ENCODE measurements at regions not wholly inside any gene's neighbourhood (a gene's known extent, or its start where the extent isn't known, plus 50 kb on each side); places are given as distances from the start of the nearest gene placed in this dataset.

DNA sequence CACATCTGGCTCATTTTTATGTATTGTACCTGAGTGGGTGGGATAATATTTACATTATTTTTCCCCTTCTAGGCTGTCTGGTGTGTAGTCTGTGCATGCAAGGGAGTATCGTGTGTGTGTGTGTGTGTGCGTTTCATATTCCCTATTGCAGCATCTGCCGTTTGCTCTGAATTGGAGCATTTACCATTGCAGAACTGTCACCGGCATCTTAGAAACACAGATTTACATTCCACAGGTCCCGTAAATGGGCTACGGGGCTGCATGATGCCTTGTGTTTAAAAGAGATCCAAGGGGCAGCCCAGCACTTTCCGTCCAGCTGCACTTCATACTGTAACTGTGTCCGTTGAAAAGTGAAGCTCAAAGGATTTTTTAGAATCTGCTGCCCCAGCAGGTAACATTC, 167.1 kb upstream of the KIAA1217 start:
- FAIRE-seq, result no peak

DNA sequence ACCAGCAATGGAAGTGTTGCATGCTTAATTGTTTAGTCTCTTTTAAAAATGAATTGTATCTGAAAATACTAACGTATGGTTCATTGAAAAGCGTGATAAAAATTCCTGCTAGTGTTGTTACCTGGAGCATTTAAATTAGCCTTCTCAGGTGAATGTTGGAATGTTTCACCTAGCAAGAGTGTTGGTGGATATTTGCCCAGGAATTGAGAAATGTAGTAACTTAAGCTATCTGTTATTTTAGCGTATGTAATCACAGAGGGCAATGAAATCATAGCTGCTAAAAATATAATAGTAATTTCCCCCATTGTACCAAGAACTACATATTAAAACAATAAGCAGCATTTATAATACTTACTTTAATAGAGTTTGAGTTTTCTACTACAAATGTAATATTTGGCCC, 166.1 kb upstream of the KIAA1217 start:
- no peak for FAIRE-seq

DNA sequence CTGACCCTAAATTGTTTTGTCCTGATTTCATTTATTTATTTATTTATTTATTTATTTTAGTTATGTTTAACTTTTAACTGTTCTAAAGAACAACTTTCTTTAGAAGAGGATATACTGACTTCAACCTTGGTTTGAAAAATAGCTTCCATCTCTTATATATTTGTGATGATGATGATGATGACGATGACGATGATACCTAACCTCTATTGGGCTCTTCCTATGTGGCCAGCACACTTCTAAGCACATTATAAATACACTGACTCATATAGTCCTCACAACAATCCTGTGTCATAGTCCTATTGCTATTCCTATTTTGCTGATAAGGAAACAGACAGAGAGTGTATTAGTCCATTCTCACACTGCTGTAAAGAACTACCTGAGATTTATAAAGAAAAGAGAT, 162.9 kb upstream of the KIAA1217 start:
- FAIRE-seq, result no peak

DNA sequence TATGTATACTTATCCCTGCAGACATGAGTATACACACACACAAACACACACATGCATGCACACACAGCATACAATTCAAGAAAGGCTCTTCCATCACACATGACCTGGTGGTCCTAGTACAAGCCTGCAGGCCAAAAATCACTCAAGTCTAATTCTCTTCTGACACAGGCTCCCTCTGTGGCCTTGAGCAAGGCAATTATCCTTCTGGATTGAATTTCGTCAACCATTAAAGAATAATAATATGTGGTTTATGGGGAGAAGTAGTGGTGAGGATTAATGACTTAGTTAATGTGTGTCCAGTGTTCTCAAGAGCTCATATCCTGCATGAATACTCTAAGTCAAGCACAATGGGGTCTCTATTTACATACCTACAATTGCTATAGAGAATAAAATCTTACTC, 161.8 kb upstream of the KIAA1217 start:
- FAIRE-seq, result no peak

DNA sequence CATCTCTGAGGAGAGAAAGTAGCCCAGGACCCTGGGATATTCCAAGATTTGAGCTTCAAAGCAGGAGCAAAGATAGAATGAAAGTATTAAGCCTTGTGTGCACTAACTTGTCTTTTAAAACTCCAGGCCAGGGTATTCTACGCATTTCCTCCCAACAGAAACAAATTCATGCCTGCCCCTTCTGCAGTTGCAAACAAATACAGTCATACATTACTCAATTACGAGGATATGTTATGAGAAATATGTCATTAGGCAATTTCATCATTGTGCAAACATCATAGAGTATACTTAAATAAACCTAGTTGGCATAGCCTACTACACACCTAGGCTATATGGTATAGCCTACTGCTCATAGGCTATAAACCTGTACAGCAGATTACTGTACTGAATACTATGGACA, 154.5 kb upstream of the KIAA1217 start:
- no peak for FAIRE-seq

DNA sequence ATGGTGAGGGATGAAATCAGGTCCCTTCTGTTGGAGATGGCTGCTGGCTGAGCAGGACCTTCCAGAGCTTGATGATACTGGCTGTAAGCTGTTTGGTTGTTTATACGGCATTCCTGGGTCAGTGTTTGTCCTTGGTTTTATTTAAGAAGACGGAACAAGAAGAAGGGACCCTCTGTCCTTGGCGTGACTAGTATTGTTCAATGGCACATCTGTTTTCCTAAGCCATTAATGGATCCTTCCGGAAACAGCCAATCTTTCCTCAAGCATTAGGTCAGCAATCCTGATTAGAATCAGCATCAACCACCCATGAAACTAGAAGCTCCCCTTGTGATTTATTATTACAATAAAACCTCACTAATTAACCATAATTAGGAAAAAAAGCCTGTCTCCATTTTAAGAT, 128.7 kb upstream of the KIAA1217 start:
- FAIRE-seq, result no peak

DNA sequence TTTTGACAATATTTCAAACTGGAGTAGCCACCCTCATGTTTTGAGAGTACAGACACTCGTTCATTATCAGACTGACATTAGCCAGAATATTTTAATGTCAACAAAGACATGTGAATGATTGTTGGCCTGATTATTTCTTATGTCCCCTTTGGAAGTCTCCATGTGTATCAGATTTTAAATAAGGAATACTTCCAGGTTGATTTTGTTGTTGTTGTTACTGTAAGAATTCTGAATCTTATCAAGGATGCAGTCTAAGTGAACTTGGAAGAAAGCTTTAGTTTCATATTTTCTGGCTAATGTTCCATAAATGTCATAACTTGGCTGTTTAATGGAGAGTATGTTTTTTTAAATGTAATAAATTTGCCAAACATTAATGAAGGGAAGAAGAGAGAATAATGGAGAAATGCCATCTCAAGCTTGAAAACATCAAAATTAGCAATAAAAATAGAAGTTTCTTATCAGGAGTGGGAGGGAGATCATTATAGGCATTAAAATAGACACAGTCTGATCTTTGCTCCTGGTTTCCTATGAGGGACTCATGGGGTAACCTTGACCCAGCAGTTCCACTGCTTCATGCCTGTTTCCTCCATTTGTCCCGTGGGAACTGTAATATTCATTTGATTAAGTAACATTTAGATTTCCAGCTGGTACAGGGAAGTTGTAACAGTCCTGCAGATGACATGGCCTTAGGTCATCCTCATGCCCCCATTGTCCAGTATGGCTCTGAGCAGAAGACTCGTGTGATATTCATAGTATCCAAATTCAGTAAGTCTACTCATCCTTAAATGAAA, 122.4 kb upstream of the KIAA1217 start:
- no peak for FAIRE-seq

DNA sequence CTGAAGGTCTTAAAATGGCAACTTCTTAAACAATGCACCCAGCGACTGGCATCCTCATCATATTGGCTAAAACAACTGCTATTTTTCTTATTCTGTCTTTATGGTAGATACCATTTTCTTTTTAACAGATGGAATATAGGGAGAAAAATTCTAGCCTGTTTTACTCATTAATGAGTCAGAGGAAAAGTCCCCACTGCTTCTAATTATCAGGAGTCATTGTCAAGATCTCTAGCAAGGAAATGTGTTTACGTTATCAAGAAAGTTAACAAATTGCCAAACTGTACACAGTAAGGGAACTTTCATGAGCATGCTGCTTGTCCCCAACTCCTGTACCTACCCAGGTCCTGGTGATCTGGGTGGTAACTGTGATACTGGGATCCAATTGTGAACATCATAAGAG, 117.7 kb upstream of the KIAA1217 start:
- FAIRE-seq, result no peak

DNA sequence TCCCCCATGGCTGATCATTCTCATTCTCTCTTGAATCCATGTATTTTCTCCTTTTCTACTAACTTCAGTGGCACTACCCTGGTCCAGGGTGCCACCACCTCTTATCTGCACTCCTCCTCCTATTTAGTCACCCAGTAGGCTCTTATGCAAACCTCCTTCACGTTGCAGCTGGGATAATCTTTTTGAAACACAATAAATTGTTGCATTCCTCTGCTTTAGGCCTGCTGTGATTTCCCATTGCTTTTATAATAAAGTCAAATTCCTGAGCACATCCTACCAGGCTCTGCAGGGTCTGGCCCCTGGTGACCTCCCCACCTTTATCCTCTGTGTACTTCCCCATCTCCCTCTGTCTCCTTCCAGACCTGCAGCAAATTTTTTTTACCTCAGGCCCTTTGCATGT, 112.7 kb upstream of the KIAA1217 start:
- no peak for FAIRE-seq

DNA sequence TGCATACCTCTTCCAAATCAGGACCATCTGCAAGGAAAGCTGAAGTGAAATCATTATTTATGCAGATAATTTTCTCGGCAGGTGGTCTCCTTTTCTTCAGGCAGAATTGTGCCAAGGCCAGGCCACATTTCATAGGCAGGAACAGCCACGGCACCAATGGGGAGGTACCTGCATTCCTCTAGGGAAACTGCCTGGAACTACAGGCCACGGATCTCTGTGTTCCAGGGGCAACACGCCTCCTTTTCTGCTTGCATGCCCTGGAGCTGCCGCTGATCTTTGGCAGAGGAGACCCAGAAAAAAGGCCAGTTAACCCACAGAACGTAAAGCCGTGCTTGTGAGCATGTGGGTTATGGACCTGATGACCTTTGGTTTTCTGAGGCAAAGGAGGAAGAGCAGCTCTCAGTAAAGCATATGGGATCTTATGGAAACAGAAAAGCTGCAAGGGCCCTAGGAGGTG, 111.2 kb upstream of the KIAA1217 start:
- no peak for FAIRE-seq

DNA sequence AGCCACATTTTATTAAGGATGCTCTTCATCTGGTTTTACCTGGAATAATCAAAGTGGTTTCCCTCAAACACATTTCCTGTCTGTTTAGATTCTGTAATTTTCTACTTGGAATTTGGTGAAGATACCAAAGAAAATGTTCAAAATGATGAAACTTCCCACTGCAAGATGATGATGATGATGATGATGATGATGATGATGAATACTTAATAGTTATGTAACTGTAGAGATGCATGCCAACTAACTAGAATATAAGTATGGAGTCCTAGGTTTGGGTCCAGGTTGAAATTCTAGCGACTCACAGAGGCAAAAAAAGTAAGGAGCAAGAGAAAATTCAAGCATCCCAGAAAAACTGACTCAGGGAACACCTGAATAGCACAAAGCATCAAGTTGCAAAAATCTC, 104.0 kb upstream of the KIAA1217 start:
- no peak for FAIRE-seq

DNA sequence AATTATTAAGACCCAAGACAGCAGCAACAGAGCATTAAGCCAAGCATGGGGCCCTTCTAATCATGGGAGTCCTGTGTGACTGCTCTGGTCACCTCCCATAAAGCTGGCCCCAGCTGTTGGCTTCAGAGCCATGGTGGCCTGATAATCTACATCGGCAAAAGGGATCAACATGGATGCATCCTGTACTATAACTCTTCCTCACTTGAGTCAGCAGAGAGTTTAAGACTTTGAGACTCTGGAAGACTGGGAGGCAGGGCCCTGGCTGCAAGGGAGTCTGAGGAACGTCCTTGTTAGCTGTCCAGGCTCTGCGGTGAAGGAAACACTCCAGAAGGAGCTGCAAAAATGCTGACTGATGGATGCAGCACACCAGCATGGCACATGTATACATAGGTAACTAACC, 95.0 kb upstream of the KIAA1217 start:
- FAIRE-seq, result no peak

DNA sequence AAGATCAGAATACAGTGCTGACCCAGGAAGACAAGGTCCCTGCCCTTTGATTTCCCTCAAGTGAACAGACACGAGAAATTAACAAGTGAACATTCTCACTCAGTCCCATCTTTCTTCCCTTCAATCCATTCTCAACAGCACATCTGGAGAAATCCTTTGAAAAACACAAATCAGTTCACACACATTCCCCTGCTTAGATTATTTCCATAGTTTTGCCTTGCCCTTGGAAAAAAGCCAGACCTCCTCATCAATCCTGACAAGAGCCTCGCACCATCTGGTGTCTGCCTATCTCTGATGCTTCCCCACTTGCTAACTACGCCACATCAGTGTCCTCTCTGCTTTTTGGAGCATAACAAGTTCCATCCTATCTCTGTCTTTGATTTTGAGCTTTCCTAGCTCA, 94.4 kb upstream of the KIAA1217 start:
- no peak for FAIRE-seq

DNA sequence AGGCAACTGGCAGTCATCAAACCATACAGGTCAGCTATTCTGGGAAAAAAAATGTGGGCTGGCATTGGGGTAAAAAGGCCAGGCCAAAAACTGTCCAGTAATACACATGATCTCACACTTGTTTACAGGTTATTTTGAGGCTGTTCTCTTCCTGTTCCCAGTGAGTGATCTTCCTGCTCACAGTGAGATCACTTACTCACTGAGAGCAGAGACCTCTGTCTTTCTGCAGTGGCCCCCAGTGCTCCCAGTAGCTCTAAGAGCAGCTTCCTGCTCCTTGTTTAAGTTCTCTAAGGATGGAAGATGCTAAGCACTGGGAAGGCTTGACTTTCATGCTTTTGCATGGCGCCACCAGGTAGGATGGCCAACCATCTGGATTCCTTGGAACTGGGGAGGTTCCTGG, 93.5 kb upstream of the KIAA1217 start:
- no peak for FAIRE-seq

DNA sequence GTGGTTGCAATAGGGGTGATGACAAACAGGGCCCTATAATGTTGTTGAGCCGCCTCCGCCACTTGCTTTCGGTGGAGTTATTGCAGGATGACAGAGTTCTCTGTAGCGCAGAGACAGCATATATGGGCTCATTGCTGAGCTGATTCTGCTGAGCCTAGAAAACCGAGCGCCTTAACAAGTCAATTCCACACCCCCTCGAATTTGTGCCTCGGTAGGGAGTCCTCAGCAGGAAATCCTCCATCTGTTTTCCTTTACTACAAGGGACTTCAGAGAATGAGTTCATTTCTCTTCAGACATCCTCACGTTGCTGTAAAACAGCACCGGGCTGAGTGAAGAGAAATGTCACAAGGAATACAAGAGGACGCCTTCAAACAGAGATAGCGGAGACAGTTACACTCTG, 90.7 kb upstream of the KIAA1217 start:
- no peak for FAIRE-seq

DNA sequence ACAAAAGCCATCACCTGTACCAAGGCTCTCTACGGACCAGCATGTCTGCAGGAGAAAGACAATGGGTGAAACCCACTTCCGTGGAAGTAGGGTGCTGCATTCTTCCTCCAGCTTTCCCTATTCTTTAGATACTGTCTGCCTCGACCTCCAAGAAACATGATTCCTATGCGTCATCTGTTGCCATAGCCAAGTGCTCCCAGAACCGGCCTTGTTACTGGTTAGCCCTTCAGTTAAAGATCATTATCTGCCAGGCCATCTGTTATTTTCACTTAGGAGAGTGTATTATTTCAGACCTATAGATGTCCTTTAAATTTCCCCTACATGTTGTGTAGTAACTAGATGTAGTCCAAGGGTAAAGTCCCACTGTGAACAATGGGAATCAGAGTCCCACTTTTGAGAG, 89.0 kb upstream of the KIAA1217 start:
- FAIRE-seq, result no peak

DNA sequence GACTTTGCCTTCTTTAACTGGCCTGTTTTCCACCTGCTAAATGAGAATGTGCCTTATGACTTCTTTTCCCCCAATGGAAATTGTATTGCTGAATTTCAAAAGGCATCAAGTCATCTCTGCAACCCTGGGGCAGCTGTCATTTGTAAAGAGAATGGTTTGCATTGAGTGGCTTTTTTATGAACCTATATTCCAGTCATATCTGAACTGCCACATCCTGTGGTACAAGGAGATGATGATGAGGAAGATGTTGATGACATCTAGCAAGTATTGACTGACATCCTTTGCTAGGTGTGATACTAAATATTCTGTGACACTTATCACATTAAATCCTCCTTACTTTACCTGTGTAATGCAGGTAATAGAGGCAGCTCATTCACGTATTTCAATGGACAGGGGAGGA, 88.3 kb upstream of the KIAA1217 start:
- FAIRE-seq, result no peak

DNA sequence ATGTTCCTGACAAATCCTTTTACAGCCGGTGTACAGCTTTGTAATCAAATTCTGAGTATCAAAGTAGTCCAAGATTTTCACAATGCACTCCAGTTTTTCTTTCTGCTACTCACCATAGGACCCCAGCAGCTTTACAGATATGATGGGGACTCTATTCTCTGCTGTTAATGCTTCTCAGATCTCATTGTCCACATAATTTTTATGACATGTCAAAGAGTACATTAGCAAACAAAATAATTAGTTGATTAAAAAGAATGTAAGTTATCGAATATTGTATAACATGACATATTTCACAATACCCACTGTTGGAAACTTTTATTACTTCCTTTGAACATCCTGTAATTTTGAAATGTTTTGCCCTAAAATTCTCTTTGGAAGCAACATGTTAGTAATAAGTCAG, 81.4 kb upstream of the KIAA1217 start:
- no peak for FAIRE-seq

DNA sequence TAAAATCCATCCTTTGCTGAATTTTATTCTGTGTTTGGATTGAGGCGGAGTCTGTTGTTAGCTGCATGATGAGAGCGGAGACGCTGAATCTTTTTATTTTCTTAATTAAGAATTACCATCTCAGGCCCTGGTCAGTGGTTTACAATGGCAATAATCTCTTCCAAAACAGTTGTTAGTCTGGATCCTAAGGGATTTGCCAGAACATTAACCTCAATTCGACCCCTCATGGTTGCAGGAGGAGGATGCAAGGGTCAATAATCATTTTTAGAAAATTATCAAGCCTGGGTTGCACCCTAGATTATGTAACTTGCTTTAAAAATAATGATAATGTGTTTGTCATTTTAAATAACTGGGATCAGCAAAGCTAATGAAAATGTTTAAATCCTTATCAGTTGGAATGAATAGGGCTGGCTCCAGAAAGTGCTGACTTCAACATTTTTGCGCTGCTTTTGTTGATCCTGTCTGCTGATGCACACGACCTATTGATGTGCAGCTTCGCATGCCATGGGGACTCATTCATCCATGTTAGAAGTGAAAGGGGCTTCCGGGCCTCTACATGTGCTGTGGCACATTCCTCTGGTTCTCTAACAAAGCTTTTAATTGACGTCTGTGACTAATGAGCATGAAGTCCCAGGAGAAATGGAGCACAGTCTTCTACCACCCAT, 80.7 kb upstream of the KIAA1217 start:
- peak; percentile 60 for FAIRE-seq

DNA sequence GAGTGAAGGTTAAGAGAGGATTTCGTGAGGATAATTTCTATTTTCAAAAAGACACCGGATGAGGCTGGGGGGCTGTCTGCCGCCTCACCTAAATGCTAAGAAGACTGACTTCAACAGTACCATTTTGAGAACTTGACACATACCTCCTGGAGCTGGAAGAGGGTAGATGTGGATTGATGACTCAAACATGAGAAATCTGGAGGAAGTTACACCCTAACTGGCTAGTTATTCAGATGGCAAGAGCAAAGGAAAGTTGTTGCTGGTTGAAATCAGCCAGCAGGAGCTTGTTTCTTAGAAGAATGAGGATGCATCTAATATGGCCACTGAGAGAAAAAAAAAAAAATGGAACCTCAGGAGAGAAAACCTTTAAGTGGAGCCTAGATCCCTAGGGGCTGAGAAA, 76.2 kb upstream of the KIAA1217 start:
- FAIRE-seq, result no peak

DNA sequence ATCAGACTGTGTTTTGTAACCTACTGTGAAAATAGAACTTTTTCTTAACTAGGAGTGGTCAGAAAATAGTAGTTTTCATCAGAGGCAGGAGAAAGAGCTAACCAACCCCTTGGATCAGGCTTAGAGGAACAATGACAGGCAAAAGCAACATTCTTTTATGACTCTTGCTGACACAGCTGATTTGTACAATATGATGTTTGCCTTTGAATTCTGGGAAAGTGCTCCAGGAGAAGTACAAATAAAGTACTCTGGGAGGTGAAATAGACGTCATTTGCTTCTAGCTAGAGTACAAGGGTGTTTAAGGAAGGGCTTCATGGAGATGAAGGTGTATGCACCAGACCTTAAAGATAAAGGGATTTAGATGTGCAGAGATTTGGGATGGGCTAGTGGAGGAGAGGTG, 75.1 kb upstream of the KIAA1217 start:
- no peak for FAIRE-seq

DNA sequence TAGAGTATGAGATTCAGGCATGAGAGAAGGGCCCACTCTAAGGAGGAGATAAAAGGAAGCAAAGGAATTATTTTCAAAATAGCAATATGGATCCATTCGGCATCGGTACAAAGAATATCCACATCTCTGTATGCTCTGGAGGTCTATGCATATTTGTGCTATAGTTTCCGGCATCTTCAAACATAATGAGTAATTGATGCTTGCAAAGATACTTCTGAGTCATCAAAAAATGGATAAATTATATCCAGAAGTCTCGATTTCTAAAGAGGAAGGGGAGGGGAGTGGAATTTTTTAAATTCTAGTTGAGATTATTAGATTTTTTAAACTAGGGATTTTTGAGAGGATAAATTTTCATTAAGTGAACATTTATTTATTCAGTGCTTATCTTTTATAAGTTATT, 72.9 kb upstream of the KIAA1217 start:
- FAIRE-seq, result no peak

DNA sequence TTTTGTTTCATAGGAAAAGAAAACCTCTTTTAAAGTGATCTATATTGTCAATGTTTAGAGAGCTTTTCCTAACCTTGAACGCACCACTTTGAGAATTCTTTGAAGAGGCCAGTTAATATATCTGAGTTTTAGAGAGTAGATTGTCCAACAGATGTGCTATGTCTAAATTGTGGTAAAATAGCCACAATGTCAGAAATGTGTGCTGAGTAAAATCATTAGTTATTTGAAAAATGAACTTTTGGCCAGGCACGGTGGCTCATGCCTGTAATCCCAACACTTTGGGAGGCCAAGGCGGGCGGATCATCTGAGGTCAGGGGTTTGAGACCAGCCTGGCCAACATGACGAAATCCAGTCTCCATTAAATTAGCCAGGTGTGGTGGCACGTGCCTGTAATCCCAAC, 61.6 kb upstream of the KIAA1217 start:
- no peak for FAIRE-seq

DNA sequence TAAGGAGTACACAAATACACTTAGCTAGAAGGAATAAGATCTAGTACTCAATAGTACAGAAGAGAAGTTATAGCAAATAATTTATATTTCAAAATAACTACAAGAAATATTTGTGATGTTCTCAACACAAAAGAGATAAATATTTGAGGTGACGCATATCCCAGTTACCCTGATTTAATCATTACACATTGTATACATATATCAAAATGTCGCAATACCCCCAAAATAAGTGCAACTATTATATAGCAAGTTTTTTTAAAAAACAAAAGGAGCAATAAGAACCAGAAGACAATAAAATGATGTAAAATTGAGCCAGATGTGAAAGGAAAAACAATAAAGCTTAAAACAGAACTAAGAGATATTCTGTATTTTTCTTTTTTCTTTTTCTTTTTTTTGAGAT, 59.3 kb upstream of the KIAA1217 start:
- no peak for FAIRE-seq

DNA sequence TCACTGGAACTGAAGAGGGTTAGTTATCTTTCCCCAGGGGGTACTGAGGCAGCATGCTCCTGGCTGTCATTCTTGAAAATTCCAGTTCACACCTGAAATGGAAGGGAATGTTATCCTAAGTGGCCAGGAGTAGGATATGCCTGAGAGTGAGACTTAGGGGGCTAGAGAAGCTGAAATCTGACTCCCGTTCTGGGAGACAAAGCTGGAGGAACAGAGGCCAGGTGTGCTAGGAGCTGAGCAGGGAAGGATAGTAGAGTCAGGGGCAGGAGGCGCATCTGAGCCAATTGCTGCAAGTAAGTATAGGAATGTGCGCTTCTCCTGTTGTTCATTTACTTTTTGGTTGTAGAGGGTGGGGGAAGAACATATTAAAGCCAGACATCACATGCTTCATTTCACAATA, 58.1 kb upstream of the KIAA1217 start:
- no peak for FAIRE-seq

Measured in islet of Langerhans (tissue), 1 donor.